HG02840 (cell line): ENCODE measurements at regions not wholly inside any gene's neighbourhood (a gene's known extent, or its start where the extent isn't known, plus 50 kb on each side); places are given as distances from the start of the nearest gene placed in this dataset.

Experiments used
- ATAC-seq: cut with Tn5 transposase; IDR thresholded peaks from one replicate; pipeline ENCODE4 v1.9.1; 2021; ENCODE audit warnings: mild to moderate bottlenecking, moderate library complexity, moderate number of reproducible peaks; ENCODE audit not compliant: unreplicated experiment, low FRiP score

DNA sequence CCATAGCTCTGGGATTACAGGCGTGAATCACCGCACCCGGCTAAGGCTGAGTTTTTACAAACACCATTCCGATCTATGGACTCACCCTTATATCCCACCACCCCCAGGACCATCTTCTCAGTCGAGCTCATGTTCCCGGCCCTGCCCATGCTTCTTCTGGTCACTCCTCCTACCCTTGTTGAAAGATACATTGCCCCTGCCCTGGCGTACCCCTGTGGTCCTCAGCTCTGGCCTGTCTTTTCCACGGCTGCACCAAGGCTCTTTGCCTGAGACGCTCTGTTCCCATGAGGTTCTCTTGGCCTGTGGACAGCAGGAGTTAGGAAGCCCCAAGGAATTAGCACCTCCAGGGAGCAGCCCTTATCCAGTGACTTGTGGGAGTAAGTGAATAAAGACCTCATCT lies 379.4 kb upstream of the TNRC6C start:
- no peak for ATAC-seq

DNA sequence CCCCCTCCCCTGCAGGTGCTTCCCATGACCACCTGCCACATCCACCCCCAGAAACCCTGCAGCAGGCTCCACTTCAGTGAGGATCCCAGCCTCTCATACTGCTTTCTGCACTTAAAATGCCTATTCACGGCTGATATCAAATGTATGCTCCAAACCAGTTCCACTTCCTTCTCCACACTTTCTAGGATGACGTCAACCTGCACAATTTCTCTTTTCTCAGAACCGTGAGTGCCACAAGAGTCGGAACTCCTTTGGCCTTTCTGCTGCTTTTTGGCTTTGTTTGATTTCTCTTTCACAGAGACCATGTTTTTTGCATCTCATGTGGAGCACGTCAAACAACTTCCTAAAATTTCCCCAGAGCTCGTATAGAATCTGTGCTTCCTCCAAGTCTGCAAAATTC lies 378.8 kb upstream of the TNRC6C start:
- no peak for ATAC-seq

DNA sequence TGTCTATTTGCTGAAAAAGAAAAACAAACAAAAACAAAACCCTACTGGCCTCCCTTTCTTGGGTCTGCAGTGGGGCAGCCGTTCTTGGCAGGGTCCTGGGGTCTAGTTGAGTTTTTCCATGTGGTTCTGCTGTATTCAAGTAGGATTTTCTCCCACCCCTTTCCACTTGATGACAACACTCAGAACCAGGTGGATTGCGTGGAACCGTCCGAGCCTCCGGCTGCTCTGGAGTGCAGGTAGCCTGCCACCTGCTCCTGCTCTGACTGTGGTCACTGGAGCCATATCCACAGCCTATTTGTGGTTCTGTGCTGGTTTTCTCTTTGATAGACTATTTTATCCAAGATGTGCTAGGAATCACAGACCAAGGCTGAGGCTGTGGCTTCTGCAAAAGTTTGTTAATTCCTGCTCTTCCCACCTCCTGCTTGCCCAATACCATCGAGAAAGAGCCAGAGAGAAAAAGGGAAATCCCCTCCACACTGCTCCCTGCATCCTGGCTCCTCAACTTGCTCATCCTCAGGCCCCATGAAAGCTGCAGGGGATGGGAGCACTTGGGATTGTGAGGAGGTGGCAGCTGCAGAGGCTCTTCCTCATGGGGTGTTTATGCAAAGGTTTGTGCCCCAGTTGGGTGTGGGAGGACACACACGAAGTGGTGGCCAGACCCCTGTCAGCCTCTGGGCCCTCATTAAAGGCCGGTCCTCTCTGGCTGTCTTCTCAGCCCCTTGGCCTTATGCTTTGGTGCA lies 377.8 kb upstream of the TNRC6C start:
- no peak for ATAC-seq

DNA sequence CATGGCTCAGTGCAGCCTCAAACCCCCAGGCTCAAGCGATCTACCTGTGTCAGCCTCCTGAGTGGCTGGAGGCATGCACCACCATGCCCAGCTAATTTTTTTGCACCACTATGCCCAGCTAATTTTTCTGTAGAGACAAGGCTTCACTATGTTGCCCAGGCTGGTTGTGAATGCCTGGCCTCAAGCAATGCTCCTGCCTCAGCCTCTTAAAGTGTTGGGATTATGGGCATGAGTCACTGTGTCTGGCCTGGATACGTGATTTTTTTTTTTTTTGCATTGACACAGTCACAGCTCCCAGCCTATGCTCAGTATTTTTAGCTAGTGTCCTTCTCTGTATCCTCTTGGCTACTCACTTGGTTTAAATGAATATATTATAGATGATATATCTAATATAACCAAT lies 377.0 kb upstream of the TNRC6C start:
- ATAC-seq = no peak

DNA sequence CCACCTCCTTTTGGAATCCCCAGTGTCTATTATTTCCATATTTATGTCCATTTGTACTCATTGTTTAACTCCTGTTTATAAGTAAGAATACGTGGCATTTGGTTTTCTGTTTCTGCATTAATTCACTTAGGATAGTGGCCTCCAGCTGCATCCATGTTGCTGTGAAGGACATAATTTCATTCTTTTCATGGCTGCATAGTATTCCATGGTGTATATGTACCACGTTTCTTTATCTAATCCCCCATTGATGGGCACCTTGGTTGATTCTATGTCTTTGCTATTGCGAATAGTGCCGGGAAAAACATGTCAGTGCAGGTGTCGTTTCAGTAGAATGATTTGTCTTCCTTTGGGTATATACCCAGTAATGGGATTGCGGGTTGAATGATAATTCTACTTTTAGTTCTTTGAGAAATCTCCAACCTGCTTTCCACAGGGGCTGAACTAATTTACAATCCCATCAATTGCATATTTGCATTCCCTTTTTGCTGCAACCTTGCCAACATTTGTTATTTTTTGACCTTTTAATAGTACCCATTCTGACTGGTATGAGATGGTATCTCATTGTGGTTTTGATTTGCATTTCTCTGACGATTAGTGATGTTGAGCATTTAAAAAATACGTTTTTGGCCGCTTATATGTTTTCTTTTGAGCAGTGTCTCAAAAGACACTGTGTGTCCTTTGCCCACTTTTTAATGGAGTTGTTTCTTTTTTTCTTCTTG lies 373.2 kb upstream of the TNRC6C start:
- no peak for ATAC-seq

DNA sequence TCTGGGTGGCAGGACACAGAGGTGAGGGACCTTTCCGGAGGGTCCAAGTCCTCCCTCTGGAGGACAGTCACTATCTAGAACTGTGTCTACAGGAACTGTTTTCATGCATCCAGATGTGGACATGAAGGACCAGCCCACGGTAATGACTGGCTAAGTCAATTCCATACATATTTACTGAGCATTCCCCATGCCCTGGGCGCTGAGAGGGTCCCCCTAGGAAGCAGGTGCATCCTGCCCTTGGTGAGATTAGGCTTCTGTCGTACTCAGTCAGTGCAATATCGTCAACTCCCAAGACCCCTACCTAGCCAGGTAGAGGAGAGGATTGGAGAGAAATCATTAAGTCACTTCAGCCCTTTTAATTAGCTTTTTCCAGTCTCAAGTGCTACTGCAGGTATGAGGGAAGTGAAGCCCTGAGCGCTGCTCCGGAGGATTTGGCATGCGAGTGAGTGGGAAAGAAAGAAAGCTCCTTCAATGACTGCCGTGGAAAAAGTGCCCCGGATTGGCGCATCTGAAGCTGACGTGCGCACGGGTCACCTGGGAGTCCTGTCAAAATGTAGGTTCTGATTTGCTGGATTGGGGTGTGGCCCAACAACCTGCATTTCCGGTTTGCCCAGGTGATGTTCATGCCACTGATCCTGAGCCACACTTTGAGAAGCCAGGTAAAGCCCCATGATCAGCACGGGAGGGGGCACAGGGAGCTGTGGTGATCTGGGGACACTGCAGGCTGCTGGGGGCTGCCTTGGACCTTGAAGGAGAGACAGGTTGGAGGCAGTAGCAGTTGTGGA lies 367.4 kb upstream of the TNRC6C start:
- no peak for ATAC-seq

DNA sequence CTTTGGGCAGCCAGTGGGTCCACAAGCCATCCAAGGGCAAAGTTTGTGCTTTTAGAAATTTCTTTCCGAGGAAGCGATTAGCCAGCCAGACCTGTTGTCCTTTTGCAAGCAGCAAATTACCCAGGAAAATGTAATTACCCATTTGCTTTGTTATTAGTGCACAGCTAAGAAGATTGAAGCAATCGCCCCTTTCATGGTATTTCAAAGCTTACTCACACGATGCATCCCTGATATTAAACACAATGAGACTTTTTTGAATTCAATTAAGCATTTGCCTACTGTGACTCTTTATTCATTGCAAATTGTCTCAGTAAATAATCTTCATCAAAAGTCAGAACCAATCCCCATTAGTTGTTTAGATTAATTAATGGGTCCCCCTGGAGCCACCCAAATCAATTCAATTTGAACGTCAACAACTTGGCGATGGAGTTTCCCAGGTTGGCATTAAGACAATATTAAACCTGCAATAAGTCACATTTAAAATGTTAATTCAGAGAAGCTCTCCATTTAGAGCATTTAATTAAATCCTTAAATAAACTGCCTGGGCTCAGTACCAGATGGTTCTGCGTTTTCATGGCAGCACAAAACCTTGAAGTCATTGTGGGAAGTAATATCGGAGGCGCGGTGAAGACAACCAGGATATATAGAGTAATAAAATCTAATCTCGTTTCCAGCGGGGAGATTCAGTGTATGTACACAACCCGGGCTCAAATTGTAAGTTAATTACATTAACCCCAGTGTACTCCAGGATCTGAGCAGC lies 366.2 kb upstream of the TNRC6C start:
- ATAC-seq = no peak

DNA sequence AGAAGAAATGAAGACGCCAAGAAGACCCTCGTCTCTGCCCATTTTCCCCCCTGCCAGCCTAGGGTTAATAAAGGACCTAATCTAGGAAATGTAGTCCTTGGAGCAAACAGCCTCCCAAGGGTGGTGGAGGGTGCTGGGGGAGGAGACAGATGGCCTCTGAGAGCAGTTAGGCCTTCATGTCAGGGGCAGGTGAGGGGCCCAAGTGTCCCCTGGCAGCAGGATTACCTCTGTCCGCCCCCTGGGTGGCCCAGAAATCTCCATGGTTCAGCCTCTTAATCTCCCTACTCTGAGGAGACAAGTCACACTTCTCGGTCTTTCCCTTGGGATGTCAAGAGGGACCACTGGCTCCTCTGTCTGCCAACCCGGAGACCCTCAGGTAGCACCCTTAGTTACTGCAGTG lies 365.4 kb upstream of the TNRC6C start:
- no peak for ATAC-seq

DNA sequence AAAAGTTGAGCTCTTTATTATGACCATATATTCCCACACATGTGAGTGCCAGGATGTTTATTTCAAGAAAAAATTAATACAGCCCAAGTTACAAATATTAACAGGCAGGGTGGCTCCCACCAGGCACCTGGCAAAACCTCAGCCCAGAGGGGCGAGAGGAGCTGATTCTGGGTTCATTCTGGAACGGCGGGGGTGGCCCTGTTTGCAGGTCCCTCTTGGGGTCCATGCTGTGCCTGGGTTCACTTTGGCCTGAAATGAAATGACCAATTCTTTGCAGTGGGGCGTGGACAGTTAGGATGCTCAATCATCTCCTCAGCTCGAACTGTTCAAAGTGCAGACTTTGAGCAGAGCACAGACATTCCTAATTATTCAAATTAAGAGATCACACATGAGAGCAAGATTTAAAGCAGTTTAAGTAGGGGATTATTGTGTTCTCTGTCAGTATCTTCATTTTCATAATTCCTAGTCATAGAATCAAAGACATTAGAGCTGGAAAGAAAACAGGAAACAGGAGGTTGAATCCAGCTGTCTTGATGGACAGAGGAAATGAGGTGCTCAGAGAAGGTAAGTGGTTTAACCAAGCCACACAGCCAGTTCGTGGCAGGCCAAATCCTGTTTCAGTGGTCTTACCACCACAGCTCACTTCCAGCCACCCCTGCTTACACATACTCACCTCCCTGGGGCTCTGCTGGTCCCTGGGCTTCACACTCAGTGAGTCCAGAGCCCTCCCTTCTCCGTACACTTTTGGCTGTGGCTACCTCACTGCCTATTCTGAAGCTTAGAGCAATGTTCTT lies 363.9 kb upstream of the TNRC6C start:
- ATAC-seq = no peak

DNA sequence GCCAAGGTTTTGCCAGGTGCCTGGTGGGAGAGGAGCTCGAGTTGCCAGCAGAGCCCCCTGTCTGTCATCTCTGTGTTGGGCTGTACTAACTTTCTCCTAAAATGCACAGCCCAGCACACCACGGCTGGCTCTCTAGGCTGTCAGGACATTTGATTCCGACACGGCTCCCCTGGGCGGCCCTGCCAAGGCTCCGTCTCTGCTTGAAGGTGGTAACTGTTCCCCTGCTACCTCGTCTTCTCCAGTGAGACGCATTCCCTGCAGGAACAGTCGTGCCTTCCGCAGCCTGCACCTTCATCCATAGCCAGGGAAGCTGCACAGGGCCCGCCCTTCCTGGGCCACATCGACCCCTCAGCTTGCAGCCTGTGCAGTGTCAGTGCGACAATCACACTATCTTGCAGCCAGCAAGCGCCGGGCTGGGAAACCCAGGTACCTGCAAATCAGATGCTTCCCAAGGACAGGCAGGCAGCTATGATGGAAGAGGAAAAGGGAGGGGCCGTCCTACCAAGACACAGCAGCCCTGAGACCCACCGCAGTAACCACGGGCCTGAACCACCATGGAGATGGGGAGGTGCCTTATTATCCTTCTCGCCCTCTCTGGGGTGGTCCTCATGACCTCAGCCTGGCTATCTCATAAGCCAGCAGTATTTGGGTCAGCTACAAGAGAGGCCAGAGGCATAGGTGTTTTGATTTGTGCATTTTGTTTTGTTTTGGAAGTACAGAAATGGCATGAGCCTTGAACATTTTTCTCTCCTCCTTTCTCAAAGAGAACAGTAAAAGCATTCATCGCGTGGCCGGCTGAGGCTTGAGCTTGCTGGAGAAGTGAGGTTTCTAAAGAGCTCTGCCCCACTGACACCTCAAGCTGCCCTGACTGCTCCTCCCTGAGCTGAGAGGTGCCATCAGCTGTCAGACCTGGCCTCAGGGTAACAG lies 361.7 kb upstream of the TNRC6C start:
- ATAC-seq = no peak

DNA sequence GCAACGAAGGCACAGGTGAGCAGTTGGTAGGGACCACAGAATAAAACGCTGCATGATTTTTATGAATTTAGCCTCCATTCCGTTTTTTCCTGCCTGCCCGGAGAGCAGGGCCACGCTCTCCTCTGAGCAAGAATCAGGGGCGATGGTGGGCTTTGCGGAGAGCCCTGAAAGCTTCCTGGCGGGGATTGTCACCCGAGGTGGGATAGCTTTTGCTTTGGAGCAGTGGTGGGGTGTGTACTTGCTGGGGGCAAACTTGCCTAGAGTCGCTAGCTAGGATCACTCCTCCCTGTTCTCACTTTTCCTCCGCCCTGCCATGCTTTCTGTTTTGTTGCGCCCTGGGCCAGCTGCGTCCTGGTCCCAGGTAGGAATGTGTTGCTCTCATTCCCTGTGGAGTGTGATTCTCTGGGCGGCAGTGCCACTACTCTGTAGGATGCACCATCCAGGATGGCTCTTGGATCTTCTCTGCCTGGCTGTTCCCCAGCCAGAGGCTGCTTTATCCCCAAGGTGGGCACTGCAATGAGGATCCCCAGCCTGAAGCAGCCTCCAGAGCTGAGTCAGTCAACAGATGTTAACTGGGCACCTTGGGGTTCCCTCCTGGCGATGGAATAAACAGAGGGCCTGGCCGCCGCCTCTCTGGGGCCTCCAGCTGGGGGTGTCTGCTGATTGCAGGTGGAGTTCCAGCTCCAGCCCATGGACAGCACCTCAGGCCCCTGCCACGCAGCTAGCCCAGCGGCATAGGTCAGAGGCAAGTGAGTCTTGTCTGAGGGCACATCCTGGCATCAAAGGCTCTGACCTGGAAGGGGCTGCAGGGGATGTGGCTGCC lies 360.9 kb upstream of the TNRC6C start:
- no peak for ATAC-seq

DNA sequence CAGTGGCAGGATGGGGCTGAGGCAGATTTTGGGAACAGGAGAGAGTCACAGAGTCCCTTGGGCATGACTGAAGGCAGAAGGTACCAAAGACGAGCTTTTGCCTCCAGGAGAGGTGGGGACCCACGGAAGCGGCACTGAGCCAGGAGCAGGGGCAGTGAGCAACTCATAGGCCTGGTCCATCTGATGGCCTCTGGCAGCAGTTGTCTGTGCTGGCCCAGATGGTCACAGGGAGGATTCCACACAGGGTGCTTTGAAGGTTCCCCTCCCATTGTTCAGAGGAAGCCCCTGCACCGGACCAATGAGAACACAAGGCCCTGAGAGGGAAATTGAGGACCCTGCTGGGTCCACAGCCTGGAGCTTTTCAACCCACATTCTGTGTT lies 360.3 kb upstream of the TNRC6C start:
- no peak for ATAC-seq

DNA sequence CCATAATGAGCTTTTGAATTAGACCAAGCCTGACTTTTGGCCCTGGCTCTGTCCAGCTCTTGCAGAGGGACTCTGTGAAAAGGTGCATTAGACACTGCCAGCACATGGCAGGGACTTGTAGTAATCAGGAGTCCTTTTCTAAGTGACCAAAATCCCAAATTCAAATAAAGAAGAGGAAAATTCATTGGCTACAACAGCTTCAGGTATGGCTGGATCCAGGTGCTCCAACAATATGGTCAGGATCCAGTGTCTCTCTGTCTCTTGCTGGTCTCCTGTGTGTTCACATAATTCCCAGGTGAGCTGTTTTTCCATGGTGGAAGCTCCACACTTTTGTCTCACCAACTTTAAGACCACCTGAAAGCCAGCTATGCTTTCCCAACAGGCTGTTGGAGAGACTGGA lies 358.8 kb upstream of the TNRC6C start:
- ATAC-seq = no peak

DNA sequence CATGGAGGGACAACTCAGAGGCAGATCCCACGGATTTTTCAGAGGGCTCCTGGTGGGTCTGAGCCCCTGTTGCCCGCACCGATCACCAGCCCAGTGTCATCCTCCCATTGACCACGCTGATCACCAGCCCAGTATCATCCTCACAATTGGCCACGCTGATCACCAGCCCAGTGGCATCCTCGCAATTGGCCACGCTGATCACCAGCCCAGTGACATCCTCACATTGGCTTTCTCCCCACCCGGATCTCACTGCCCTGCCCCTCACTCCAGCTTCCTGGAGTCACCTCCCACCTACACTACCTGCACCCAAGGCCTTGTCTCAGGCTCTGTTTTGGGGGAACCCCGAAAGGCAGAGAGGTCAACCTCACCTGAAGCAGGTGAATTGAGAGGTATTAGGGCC lies 358.2 kb upstream of the TNRC6C start:
- ATAC-seq = no peak

DNA sequence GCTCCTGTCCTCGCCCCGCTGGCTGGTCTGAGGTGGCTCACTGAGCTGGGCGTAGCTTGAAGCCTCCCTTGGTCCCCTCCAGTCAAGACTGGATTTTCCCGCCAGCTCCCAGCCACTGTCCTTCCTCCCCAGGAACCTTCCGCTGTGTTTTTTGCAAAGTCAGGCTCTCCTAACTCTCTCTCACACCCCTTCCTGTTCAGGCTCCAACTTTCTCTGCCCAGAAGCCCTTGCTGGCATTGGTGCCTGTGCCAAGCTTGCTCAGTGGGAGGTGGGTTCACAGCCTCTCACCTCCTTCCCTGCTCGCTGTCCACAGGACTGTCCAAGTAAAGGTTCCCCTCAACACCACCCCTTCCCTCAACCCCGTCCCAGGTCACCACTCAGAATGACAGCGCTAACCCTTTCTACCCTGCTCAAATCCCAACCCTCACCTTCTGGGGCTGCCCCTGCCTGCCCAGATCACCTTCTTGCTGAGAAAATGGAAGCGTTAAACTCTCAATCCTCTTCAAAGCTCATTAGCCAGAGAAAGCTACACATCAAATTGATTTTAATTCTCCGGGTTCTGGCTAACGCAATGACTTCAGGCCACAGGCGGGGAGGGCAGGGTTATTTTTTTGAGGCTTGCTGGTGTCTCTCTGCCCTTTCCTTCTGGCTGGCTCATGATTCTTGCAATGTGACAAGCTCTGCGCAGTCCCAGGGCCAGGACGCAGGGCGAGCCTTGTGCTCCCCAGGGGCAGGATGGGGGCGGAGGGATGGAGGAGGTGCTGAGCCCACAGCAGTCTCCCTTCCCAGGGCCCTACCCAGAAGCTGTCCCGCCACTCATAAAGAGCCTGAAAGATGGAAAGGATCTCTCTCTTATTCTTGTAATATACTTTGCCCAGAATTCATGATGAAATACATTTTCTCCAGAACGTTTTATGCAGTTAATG lies 357.2 kb upstream of the TNRC6C start:
- ATAC-seq = no peak

DNA sequence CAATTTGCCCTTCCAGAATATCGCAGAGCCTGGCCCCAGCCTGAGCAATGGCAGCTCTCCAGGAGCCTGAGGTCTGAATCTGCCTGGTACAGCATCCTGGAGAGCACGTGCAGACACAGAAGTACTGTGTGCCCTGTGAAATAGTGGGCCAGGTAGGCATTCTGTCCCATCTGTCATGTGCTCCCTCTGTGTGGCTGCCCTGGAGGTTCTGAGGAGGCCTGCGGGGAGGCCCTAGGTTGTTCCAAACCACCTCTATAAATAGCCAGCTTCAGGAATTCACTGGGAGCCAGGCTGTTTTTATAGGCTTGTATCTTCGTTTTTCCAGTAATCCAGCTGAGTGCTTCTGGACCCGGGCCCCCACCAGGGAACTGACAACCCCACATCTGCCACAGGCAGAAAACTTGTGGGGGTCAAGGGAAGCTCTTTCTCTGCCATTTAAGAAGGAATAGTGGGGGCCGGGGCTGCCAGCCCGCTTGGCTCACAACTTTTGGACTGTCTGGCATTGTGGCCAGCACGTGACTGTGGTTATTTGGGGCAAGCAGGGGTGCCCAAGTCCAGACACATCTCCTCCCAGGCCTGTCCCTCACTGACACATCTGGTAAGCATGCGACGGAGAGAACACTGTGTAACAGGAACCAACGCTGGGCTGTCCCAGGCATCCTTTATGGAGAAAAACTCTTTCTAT lies 356.3 kb upstream of the TNRC6C start:
- ATAC-seq = no peak
